Panc1 (cell line): ENCODE measurements at regions not wholly inside any gene's neighbourhood (a gene's known extent, or its start where the extent isn't known, plus 50 kb on each side); places are given as distances from the start of the nearest gene placed in this dataset.
"Not testable (repeated sequence)": the region's sequence is repeated elsewhere in the genome, so short reads cannot be mapped to it uniquely, and the experiment has no call there.

Source experiments
- ATAC-seq: fragments of 200-7000 bp; cut with Tn5 transposase; 2 replicates; pipeline ENCODE4 v1.9.1; 2020; ENCODE audit warnings: mild to moderate bottlenecking, moderate library complexity
- BruUV-seq: library from RNA; stranded (reverse); fragments of 400-500 nt; replicated peaks from 2 replicates; lab custom pipeline; 2021; lab: Mats Ljungman, UMichigan
- CTCF ChIA-PET: fragments of 300-600 bp; sonication (Branson Sonifier 250); formaldehyde crosslinking; loops from one replicate; lab custom pipeline; 2022; ENCODE audit warnings: antibody characterized with exemption; lab: Charles Lee
- POLR2A ChIA-PET: fragments of 300-600 bp; sonication (Branson Sonifier 250); formaldehyde crosslinking; loops from one replicate; lab custom pipeline; 2022; ENCODE audit warnings: antibody characterized with exemption; lab: Charles Lee
- DNase-seq: peaks from one replicate; pipeline ENCODE4 v3.0.0-alpha.2; 2010; ENCODE audit warnings: low read depth, low spot score
- H3K27ac ChIP-seq: 2 replicates; pipeline ENCODE4 v1.5.1; 2011; ENCODE audit warnings: mild to moderate bottlenecking, low read length, inconsistent platforms
- H3K27me3 ChIP-seq: fragments of 200-500 bp; sonication (Bioruptor generic); 2 replicates; pipeline ENCODE4 v1.6.0; 2014; ENCODE audit warnings: low read length, inconsistent platforms; ENCODE audit not compliant: control insufficient read depth, insufficient read depth
- H3K36me3 ChIP-seq: fragments of 200-500 bp; sonication (Bioruptor generic); 2 replicates; pipeline ENCODE4 v1.5.1; 2014; ENCODE audit warnings: inconsistent platforms, mild to moderate bottlenecking, low read length, moderate library complexity; ENCODE audit not compliant: control insufficient read depth, insufficient read depth
- H3K4me1 ChIP-seq: 2 replicates; pipeline ENCODE4 v1.5.1; 2011; ENCODE audit warnings: inconsistent platforms, mild to moderate bottlenecking, low read length, moderate library complexity; ENCODE audit not compliant: control insufficient read depth, insufficient read depth
- H3K4me3 ChIP-seq, 2 experiments: 2 replicates each; pipeline ENCODE4 v1.5.1; 2011 to 2012; ENCODE audit warnings: low read depth in 2 of 2, low read length in 2 of 2, mild to moderate bottlenecking in 2 of 2, inconsistent platforms in 1 of 2, moderate library complexity in 1 of 2
- H3K9me3 ChIP-seq: fragments of 200-500 bp; sonication (Bioruptor generic); 2 replicates; pipeline ENCODE4 v1.5.1; 2014; ENCODE audit warnings: low read depth, mild to moderate bottlenecking, inconsistent platforms, low read length, moderate library complexity; ENCODE audit not compliant: control insufficient read depth, insufficient read depth
- POLR2AphosphoS5 ChIP-seq: IDR thresholded peaks from 2 replicates; pipeline ENCODE4 v1.6.1; 2012; ENCODE audit warnings: mild to moderate bottlenecking, low read depth, low read length, moderate library complexity
- SIN3A ChIP-seq: IDR thresholded peaks from 2 replicates; pipeline ENCODE4 v1.6.1; 2012; ENCODE audit warnings: low read depth, mild to moderate bottlenecking, low read length, moderate library complexity, borderline replicate concordance; ENCODE audit not compliant: insufficient read depth
- TCF7L2 ChIP-seq: IDR thresholded peaks from 2 replicates; pipeline ENCODE4 v1.6.1; 2011; ENCODE audit warnings: mild to moderate bottlenecking, low read depth, low read length, inconsistent platforms
- in situ Hi-C: cut with HindIII; loops from 2 replicates; pipeline ENCODE4 v1.10.0; 2016; ENCODE audit warnings: low sequenced_read_pairs, low pct_unique_long_range_greater_than_20kb
- intact Hi-C: fragments of 100-400 bp; cut with micrococcal nuclease; formaldehyde crosslinking; loops from one replicate; pipeline ENCODE4 v1.10.0; 2022; ENCODE audit not compliant: unreplicated experiment
- TF ChIP-seq, protein P1 (sequence below): fragments of 450-650 bp; IDR thresholded peaks from 2 replicates; pipeline ENCODE4 v1.5.1; 2017; ENCODE audit warnings: mild to moderate bottlenecking
- TF ChIP-seq, protein P2 (sequence below), 2 experiments: IDR thresholded peaks; 2 replicates each; pipeline ENCODE4 v1.6.1; 2011 to 2012; ENCODE audit warnings: low read depth in 2 of 2, control low read depth in 1 of 2, low read length in 1 of 2, mild to moderate bottlenecking in 1 of 2, moderate library complexity in 1 of 2; ENCODE audit not compliant: insufficient read depth in 1 of 2

DNA sequence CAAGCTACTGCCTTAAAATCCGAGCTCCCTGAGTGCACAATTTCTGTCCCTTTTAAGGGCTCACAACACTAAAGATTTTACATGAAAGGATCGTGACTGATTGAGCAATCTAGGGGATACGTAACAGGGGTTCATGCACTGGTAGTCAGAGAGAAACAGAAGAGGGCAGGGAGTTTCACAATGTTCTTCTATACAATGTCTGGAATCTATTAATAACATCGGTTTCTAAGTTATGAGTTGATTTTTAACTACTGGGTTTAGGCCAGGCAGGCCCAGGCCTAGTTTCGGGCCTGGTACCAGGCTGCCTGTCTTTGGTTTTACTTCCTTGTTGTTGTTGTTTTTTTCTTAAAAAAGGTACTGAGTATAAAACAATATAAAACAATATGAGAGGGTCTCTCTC is 632.4 kb upstream of the AMOT start:
- in situ Hi-C loops, BruUV-seq, POLR2A ChIA-PET, intact Hi-C loops, CTCF ChIA-PET, H3K27ac ChIP-seq, H3K4me3 ChIP-seq, DNase-seq, H3K36me3 ChIP-seq, H3K27me3 ChIP-seq, H3K4me1 ChIP-seq, ATAC-seq, H3K9me3 ChIP-seq: not testable (repeated sequence)

DNA sequence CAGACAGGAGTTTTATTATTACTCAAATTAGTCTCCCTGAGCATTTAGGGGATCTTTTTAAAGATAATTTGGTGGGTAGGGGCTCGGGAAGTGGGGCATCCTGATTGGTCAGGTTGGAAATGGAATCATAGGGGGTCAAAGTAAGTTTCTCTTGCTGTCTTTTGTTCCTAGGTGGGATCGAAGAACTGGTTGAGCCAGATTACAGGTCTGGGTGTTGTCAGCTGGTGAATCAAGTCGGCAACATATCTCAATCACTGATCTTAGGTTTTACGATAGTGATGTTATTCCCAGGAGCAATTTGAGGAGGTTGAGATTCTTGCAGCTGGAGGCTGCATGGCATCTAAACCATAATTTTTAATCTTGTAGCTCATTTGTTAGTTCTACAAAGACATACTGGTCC is 629.5 kb upstream of the AMOT start:
- Histone ChIP-seq H3K27me3 (no peaks in the 10 kb centered on the region), H3K27ac (no peak overlapping the region), H3K4me1 (no peaks in the 10 kb centered on the region), H3K9me3 (no peaks in the 10 kb centered on the region), H3K36me3 (no peaks in the 10 kb centered on the region), H3K4me3 (no peak overlapping the region)
- TF ChIP-seq TCF7L2 (no peak), SIN3A (no peak), POLR2AphosphoS5 (no peak)
- TF ChIP-seq, protein P1, sequence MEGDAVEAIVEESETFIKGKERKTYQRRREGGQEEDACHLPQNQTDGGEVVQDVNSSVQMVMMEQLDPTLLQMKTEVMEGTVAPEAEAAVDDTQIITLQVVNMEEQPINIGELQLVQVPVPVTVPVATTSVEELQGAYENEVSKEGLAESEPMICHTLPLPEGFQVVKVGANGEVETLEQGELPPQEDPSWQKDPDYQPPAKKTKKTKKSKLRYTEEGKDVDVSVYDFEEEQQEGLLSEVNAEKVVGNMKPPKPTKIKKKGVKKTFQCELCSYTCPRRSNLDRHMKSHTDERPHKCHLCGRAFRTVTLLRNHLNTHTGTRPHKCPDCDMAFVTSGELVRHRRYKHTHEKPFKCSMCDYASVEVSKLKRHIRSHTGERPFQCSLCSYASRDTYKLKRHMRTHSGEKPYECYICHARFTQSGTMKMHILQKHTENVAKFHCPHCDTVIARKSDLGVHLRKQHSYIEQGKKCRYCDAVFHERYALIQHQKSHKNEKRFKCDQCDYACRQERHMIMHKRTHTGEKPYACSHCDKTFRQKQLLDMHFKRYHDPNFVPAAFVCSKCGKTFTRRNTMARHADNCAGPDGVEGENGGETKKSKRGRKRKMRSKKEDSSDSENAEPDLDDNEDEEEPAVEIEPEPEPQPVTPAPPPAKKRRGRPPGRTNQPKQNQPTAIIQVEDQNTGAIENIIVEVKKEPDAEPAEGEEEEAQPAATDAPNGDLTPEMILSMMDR: no peak
- TF ChIP-seq, protein P2, sequence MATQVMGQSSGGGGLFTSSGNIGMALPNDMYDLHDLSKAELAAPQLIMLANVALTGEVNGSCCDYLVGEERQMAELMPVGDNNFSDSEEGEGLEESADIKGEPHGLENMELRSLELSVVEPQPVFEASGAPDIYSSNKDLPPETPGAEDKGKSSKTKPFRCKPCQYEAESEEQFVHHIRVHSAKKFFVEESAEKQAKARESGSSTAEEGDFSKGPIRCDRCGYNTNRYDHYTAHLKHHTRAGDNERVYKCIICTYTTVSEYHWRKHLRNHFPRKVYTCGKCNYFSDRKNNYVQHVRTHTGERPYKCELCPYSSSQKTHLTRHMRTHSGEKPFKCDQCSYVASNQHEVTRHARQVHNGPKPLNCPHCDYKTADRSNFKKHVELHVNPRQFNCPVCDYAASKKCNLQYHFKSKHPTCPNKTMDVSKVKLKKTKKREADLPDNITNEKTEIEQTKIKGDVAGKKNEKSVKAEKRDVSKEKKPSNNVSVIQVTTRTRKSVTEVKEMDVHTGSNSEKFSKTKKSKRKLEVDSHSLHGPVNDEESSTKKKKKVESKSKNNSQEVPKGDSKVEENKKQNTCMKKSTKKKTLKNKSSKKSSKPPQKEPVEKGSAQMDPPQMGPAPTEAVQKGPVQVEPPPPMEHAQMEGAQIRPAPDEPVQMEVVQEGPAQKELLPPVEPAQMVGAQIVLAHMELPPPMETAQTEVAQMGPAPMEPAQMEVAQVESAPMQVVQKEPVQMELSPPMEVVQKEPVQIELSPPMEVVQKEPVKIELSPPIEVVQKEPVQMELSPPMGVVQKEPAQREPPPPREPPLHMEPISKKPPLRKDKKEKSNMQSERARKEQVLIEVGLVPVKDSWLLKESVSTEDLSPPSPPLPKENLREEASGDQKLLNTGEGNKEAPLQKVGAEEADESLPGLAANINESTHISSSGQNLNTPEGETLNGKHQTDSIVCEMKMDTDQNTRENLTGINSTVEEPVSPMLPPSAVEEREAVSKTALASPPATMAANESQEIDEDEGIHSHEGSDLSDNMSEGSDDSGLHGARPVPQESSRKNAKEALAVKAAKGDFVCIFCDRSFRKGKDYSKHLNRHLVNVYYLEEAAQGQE (IDR thresholded peaks at IDR 0.05; ENCODE audit: insufficient read depth in 1 of 2, low read depth in 2 of 2, low read length in 1 of 2): no peak
- DNase-seq: no peak
- intact Hi-C loops (no loop called here), in situ Hi-C loops (no loop called here)
- CTCF ChIA-PET: no interaction called here
- no peak for ATAC-seq
- POLR2A ChIA-PET: no interaction called here
- BruUV-seq: no TSS peak

DNA sequence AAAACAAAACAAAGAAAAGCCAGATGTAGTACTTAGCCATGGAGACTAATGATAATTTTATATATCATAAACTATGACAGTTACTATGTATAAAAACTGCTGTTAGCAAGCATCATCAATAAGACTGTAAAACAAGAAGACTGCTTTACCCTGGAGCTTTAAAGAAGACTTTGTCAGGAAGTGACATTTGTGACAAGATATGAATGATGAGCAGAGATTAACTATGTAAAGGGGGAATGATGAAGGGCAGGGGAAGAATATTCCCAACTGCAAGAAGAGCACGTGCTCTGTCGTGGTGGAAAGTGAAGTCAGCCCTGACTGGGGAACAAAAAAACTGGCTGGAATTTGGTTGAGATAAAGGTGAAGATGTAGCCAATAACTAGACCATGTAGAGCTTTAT is 617.1 kb upstream of the AMOT start:
- in situ Hi-C loops (no loop called here), intact Hi-C loops (no loop called here)
- no peaks in the 10 kb centered on the region for H3K27me3 ChIP-seq
- no peak overlapping the region for H3K4me3 ChIP-seq
- no peaks in the 10 kb centered on the region for H3K9me3 ChIP-seq
- no TSS peak for BruUV-seq
- ChIA-PET CTCF (no interaction called here), POLR2A (no interaction called here)
- H3K36me3 ChIP-seq: no peaks in the 10 kb centered on the region
- no peaks in the 10 kb centered on the region for H3K4me1 ChIP-seq
- TF ChIP-seq, protein P2 (IDR thresholded peaks at IDR 0.05; ENCODE audit: insufficient read depth in 1 of 2, low read depth in 2 of 2, low read length in 1 of 2): no peak
- TF ChIP-seq, protein P1: no peak
- no peak for TF ChIP-seq POLR2AphosphoS5
- TF ChIP-seq TCF7L2: no peak
- TF ChIP-seq SIN3A: no peak
- H3K27ac ChIP-seq: no peak overlapping the region
- DNase-seq (no peak), ATAC-seq (no peak)
